SK-N-SH (cell line): ENCODE measurements at regions not wholly inside any gene's neighbourhood (a gene's known extent, or its start where the extent isn't known, plus 50 kb on each side); places are given as distances from the start of the nearest gene placed in this dataset.
A peak's percentile ranks its signal among the peaks of the same experiment; 100 is the strongest.

Experiments used
- CTCF ChIA-PET: fragments of 300-600, 350-600 bp; formaldehyde crosslinking; extraction: SDS; loops from one replicate; lab custom pipeline; 2021; lab: Yijun Ruan, JAX
- POLR2A ChIA-PET: fragments of 350-600 bp; sonication (Branson Sonifier 250); formaldehyde crosslinking; extraction: SDS; loops from one replicate; lab custom pipeline; 2020; ENCODE audit warnings: antibody characterized with exemption, inconsistent platforms; lab: Yijun Ruan, JAX
- DNase-seq: peaks from one replicate; pipeline ENCODE4 v3.0.0; 2012
- H2AFZ ChIP-seq: fragments of 200-600 bp; sonication (generic); 2 replicates; pipeline ENCODE4 v1.8.1; 2016; ENCODE audit warnings: antibody characterized with exemption, mild to moderate bottlenecking, low read depth
- H3F3A ChIP-seq: fragments of 200-600 bp; sonication (generic); replicated peaks from 2 replicates; pipeline ENCODE3; 2016; ENCODE audit warnings: antibody characterized with exemption, mild to moderate bottlenecking; ENCODE audit not compliant: insufficient read depth
- H3K27ac ChIP-seq, 2 experiments: fragments of 200-500 bp in 1 of 2; fragments of 200-600 bp in 1 of 2; sonication (Bioruptor generic) in 1 of 2; sonication (generic), shearing (Covaris generic) in 1 of 2; 2 replicates each; pipeline versions ENCODE4 v1.5.1 to v1.6.1; 2014 to 2016; ENCODE audit warnings: low read depth in 2 of 2, inconsistent platforms in 1 of 2, low read length in 1 of 2, mild to moderate bottlenecking in 1 of 2, mixed read lengths in 1 of 2
- H3K27me3 ChIP-seq: fragments of 200-600 bp; sonication (generic), shearing (Covaris generic); 2 replicates; pipeline ENCODE4 v1.6.1; 2016; ENCODE audit warnings: mixed run types; ENCODE audit not compliant: insufficient read depth
- H3K36me3 ChIP-seq, 2 experiments: fragments of 200-500 bp in 1 of 2; fragments of 200-600 bp in 1 of 2; sonication (Bioruptor generic) in 1 of 2; sonication (generic) in 1 of 2; replicated peaks in 1 of 2; 2 replicates each; pipeline versions ENCODE3 to v1.5.1; 2014 to 2016; ENCODE audit warnings: low read length in 1 of 2, mild to moderate bottlenecking in 1 of 2; ENCODE audit not compliant: insufficient read depth in 2 of 2, control insufficient read depth in 1 of 2
- H3K4me1 ChIP-seq, 2 experiments: fragments of 200-500 bp in 1 of 2; fragments of 200-600 bp in 1 of 2; sonication (Bioruptor generic) in 1 of 2; sonication (generic), shearing (Covaris generic) in 1 of 2; 2 replicates each; pipeline versions ENCODE4 v1.5.1 to v1.6.1; 2014 to 2016; ENCODE audit warnings: low read depth in 1 of 2, low read length in 1 of 2, mixed run types in 1 of 2; ENCODE audit not compliant: insufficient read depth in 2 of 2, control insufficient read depth in 1 of 2
- H3K4me2 ChIP-seq: fragments of 200-600 bp; sonication (generic), shearing (Covaris generic); 2 replicates; pipeline ENCODE4 v1.6.1; 2017; ENCODE audit warnings: mixed run types
- H3K4me3 ChIP-seq, 2 experiments: fragments of 200-500 bp in 1 of 2; fragments of 200-600 bp in 1 of 2; sonication (Bioruptor generic) in 1 of 2; sonication (generic), shearing (Covaris generic) in 1 of 2; 2 replicates each; pipeline versions ENCODE4 v1.5.1 to v1.8.1; 2014 to 2016; ENCODE audit warnings: low read depth in 2 of 2, inconsistent platforms in 1 of 2, low read length in 1 of 2, mild to moderate bottlenecking in 1 of 2, mixed read lengths in 1 of 2, moderate library complexity in 1 of 2
- H3K79me2 ChIP-seq: fragments of 200-600 bp; sonication (generic); 2 replicates; pipeline ENCODE4 v1.8.1; 2017; ENCODE audit warnings: mild to moderate bottlenecking; ENCODE audit not compliant: insufficient read depth
- H3K9ac ChIP-seq: fragments of 200-600 bp; sonication (generic); 2 replicates; pipeline ENCODE4 v1.6.1; 2017; ENCODE audit warnings: mixed run types
- H3K9me2 ChIP-seq: fragments of 200-600 bp; sonication (generic); 2 replicates; pipeline ENCODE4 v1.6.1; 2017; ENCODE audit warnings: mixed run types
- H3K9me3 ChIP-seq: fragments of 200-600 bp; sonication (generic); 2 replicates; pipeline ENCODE4 v1.6.1; 2017; ENCODE audit warnings: mixed run types, mild to moderate bottlenecking, moderate library complexity
- H4K20me1 ChIP-seq: fragments of 200-600 bp; sonication (generic); 2 replicates; pipeline ENCODE4 v1.6.1; 2017; ENCODE audit warnings: mild to moderate bottlenecking, mixed run types; ENCODE audit not compliant: insufficient read depth
- CTCF ChIP-seq: fragments of 200-600 bp; sonication (generic); IDR thresholded peaks from 2 replicates; pipeline ENCODE4 v1.6.1; 2017; ENCODE audit warnings: antibody characterized with exemption, mild to moderate bottlenecking, moderate library complexity
- ELF1 ChIP-seq: IDR thresholded peaks from 2 replicates; pipeline ENCODE4 v1.4.0; 2012
- EP300 ChIP-seq, 2 experiments: IDR thresholded peaks; 2 replicates each; pipeline versions ENCODE4 v1.4.0 to v1.6.1; 2012; ENCODE audit warnings: borderline replicate concordance in 1 of 2, low read depth in 1 of 2, low read length in 1 of 2
- FOSL2 ChIP-seq: IDR thresholded peaks from 2 replicates; pipeline ENCODE4 v1.4.0; 2012; ENCODE audit warnings: low read depth, mild to moderate bottlenecking, moderate library complexity, borderline replicate concordance
- FOXJ3 ChIP-seq: sonication (generic); formaldehyde crosslinking; IDR thresholded peaks from 2 replicates; pipeline ENCODE4 v1.5.1; 2020; ENCODE audit warnings: mild to moderate bottlenecking, missing genetic modification reagents
- JUND ChIP-seq: IDR thresholded peaks from 2 replicates; pipeline ENCODE4 v1.4.0; 2012
- MAX ChIP-seq: IDR thresholded peaks from 2 replicates; pipeline ENCODE4 v1.4.0; 2012; ENCODE audit warnings: low read depth
- MXI1 ChIP-seq: IDR thresholded peaks from 2 replicates; pipeline ENCODE4 v1.6.1; 2012; ENCODE audit warnings: mild to moderate bottlenecking, low read depth, low read length, improper control_type of control experiment
- NFIC ChIP-seq: IDR thresholded peaks from 2 replicates; pipeline ENCODE4 v1.4.0; 2012; ENCODE audit warnings: borderline replicate concordance
- NRF1 ChIP-seq: IDR thresholded peaks from 2 replicates; pipeline ENCODE4 v1.6.1; 2012; ENCODE audit warnings: low read depth, mild to moderate bottlenecking, low read length
- PBX3 ChIP-seq: IDR thresholded peaks from 2 replicates; pipeline ENCODE4; 2012
- RXRA ChIP-seq: IDR thresholded peaks from 2 replicates; pipeline ENCODE4 v1.4.0; 2012; ENCODE audit warnings: low read depth, mild to moderate bottlenecking, borderline replicate concordance
- SIN3A ChIP-seq: IDR thresholded peaks from 2 replicates; pipeline ENCODE4 v1.6.1; 2012; ENCODE audit warnings: low read depth, mild to moderate bottlenecking, low read length, moderate library complexity, borderline replicate concordance
- TAF1 ChIP-seq: IDR thresholded peaks from 2 replicates; pipeline ENCODE4 v1.6.1; 2012; ENCODE audit warnings: low read depth, mild to moderate bottlenecking, low read length, moderate library complexity, borderline replicate concordance
- TCF12 ChIP-seq: IDR thresholded peaks from 2 replicates; pipeline ENCODE4 v1.4.0; 2012
- USF1 ChIP-seq: IDR thresholded peaks from 2 replicates; pipeline ENCODE4 v1.4.0; 2012; ENCODE audit warnings: low read depth, borderline replicate concordance
- ZBTB33 ChIP-seq: IDR thresholded peaks from 2 replicates; pipeline ENCODE4 v1.4.0; 2012; ENCODE audit warnings: low read depth, borderline replicate concordance
- WGBS: methylation state at CpG from one replicate; pipeline ENCODE4 v1.1.6; 2017; ENCODE audit warnings: low lambda C conversion rate; 5-methylcytosine and 5-hydroxymethylcytosine counted together

- Histone ChIP-seq H3K27me3 (no peaks in the 10 kb centered on the region), H2AFZ (no peak overlapping the region), H3K36me3 (peaks cover 0 to 8% of the 10 kb centered on the region in 2 experiments), H3K27ac (peak overlapping the region; percentile 5 to 65; a peak in 3 of 4 replicates), H3K4me3 (no peak overlapping the region), H3K9ac (no peak overlapping the region), H3K4me2 (no peak overlapping the region), H3K4me1 (peaks cover 10 to 19% of the 10 kb centered on the region in 2 experiments; a peak in 2 of 4 replicates), H3K9me3 (no peaks in the 10 kb centered on the region), H3F3A (peaks cover 9% of the 10 kb centered on the region), H4K20me1 (no peaks in the 10 kb centered on the region), H3K9me2 (no peaks in the 10 kb centered on the region), H3K79me2 (no peaks in the 10 kb centered on the region; the same call in 1 of the 2 replicates)
- DNase-seq, result no peak
- TF ChIP-seq SIN3A (no peak), ZBTB33 (peak; percentile 73; the same call in 1 of the 2 replicates), ELF1 (no peak), JUND (peak; percentile 82), RXRA (peak; percentile 16; the same call in 1 of the 2 replicates), MXI1 (no peak), EP300 (IDR thresholded peaks at IDR 0.05; ENCODE audit: borderline replicate concordance in 1 of 2, low read depth in 1 of 2, low read length in 1 of 2) (no peak; a peak in 1 of 4 replicates), MAX (no peak), CTCF (no peak), NFIC (peak; percentile 70), FOXJ3 (CRISPR knock-in tag) (no peak), TAF1 (no peak), USF1 (no peak), FOSL2 (peak; percentile 71; the same call in 1 of the 2 replicates), PBX3 (peak; percentile 42; the same call in 1 of the 2 replicates), NRF1 (no peak), TCF12 (peak; percentile 62)
- POLR2A ChIA-PET, result no interaction called here
- WGBS, result 74% methylated on average over 12 of the region's 12 CpGs
- CTCF ChIA-PET, result interaction anchor here (1.9 kb wide), 1 partner anchor 255 kb away, joined by 5 read pairs; no protein-coding TSS in a partner anchor
Observed at GRCh38 chr15:62647202-62647842, 395.2 kb upstream of the TPM1 start.
